ENCODE measurements at regions not wholly inside any gene's neighbourhood (a gene's known extent, or its start where the extent isn't known, plus 50 kb on each side); places are given as distances from the start of the nearest gene placed in this dataset.

DNA sequence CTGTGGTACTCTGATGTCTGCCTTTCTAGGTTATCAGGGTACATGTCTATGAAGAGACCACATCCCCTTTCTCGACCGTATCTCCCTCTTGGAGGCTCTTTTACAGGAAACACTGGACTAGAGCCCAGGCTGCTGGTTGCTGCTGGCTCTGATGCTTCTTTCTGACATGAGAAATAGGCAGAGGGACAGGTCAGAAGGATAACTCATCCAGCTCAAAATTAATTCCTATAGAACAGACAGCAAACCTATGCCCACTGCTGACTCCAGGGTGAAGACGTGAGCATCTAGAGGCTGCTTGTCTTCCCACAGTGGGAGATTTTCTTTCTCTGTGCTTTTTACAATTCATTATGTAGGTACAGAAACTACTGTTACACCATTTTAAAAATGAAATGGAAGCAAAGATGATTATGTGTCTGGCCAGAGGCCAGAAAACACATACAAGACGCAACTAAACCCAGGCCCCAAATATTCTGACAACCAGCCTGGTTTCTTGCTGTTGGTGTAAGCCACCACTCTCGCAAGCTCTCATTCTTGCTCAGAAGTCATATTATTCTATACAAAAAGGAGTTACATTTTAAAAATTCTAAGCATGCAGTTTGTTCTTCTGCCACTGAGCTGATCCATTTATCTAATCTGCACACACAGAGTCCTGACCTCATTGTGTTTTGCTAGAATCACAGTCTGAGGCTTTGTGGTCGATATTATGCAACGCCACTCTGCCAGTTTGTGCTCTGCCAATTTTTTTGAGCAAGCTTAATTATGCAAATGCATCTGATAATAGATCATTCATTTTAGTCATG lies 424.3 kb downstream of the KIF20B start:
- H3K27ac ChIP-seq = no peak overlapping the region
- DNase-seq = no peak
- intact Hi-C loops (cut with DNase I) = no loop called here
- H3K4me3 ChIP-seq = no peak overlapping the region
- no peaks in the 10 kb centered on the region for H3K27me3 ChIP-seq
- H3K36me3 ChIP-seq = no peaks in the 10 kb centered on the region
- H3K9me3 ChIP-seq = no peaks in the 10 kb centered on the region
- no peak for TF ChIP-seq CTCF (IDR thresholded peaks at IDR 0.05)
- no peak for TF ChIP-seq POLR2A (IDR thresholded peaks at IDR 0.05)
- WGBS, 2 donors = 46 to 51% methylated on average over 7 of the region's 7 CpGs
- H3K4me1 ChIP-seq = no peaks in the 10 kb centered on the region

DNA sequence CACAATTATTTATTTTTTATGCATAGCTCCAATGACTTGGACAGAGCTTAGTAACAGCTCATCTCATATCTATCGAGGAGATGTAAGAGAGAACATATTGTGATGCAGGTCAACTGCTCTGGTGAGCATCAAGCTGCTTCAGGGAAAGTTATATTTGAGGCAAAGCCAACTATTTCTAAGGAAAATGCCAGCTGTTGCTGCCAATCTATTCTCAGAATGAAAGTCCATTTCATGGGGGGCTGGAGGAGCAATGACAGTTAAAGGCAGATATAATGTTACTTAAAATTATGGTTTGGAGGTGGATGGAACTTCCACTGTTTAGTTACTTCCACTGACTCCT lies 424.8 kb downstream of the KIF20B start:
- TF ChIP-seq CTCF (IDR thresholded peaks at IDR 0.05) (no peak), POLR2A (IDR thresholded peaks at IDR 0.05) (no peak)
- no peaks in the 10 kb centered on the region for H3K27me3 ChIP-seq
- no peaks in the 10 kb centered on the region for H3K36me3 ChIP-seq
- WGBS, 2 donors = 50 to 54% methylated on average over 1 of the region's 1 CpG
- H3K4me3 ChIP-seq = no peak overlapping the region
- no peaks in the 10 kb centered on the region for H3K9me3 ChIP-seq
- intact Hi-C loops (cut with DNase I) = no loop called here
- H3K27ac ChIP-seq = no peak overlapping the region
- no peaks in the 10 kb centered on the region for H3K4me1 ChIP-seq
- no peak for DNase-seq

- TF ChIP-seq POLR2A (IDR thresholded peaks at IDR 0.05) = no peak
- TF ChIP-seq CTCF (IDR thresholded peaks at IDR 0.05) = no peak
- Histone ChIP-seq H3K27ac (no peak overlapping the region), H3K9me3 (peaks cover 0 to 14% (median 6%) of the 10 kb centered on the region in 3 donors), H3K4me1 (no peaks in the 10 kb centered on the region), H3K27me3 (no peaks in the 10 kb centered on the region), H3K4me3 (no peak overlapping the region), H3K36me3 (no peaks in the 10 kb centered on the region)
- 81 to 91% methylated on average over 2 of the region's 2 CpGs for WGBS, 2 donors
- no peak for DNase-seq
- intact Hi-C loops (cut with DNase I) = no loop called here
Measured at GRCh38 chr10:90130321-90131086, 429.1 kb downstream of the KIF20B start.

DNA sequence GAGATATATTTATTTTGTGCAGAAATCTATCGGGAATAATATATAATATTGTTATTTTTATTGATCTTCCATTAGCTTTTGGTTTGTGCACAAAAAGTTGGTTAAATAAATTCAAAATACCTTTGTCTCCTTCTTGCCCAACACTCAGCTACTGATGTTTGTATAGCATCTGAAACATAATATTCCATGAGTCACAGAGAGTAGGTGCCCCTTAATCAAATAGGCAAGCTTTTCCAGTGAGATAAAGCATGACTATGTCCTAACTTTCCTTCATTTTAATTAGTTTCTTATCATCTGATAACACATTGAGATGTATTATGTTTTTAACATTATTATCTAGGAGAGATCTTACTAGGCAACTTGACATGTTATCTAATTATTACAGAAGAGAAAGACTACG lies 432.2 kb downstream of the KIF20B start:
- no peak overlapping the region for H3K4me3 ChIP-seq
- intact Hi-C loops (cut with DNase I) = no loop called here
- H3K27me3 ChIP-seq = no peaks in the 10 kb centered on the region
- 87 to 92% methylated on average over 2 of the region's 2 CpGs for WGBS, 2 donors
- peaks cover 0 to 45% (median 36%) of the 10 kb centered on the region in 3 donors for H3K9me3 ChIP-seq
- TF ChIP-seq CTCF (IDR thresholded peaks at IDR 0.05) (no peak), POLR2A (IDR thresholded peaks at IDR 0.05) (no peak)
- H3K27ac ChIP-seq = no peak overlapping the region
- no peaks in the 10 kb centered on the region for H3K4me1 ChIP-seq
- no peak for DNase-seq
- H3K36me3 ChIP-seq = no peaks in the 10 kb centered on the region

DNA sequence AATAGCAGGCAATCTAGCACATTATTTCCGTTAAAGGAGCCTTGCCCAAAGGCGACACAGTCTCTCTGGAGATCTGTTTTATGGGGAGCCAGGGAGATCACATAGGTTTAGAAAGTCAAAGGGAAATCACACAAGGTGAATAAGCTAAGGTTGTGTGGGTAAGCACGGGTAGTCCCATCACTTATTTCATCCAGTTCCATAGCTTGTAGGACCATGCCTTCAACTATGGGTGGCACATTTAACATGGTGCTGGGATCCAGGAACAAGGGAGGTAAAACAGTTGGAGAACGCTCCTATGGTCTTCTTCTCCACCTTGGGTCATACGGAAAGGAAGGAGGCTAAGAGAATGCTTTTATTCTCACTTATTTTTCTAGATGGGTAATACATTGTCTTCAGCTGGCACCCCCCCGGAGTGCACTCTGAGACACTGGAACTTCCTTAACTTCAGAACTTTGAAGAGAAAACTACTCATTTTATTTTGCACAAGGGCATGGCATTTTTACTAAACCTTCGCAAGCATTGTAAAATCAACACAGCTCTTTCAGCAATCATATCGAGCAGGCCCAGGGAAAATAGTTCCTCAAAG lies 435.4 kb downstream of the KIF20B start:
- Histone ChIP-seq H3K4me1 (no peaks in the 10 kb centered on the region), H3K36me3 (no peaks in the 10 kb centered on the region), H3K27me3 (no peaks in the 10 kb centered on the region), H3K4me3 (no peak overlapping the region), H3K9me3 (peaks cover 0 to 60% (median 36%) of the 10 kb centered on the region in 3 donors), H3K27ac (no peak overlapping the region)
- TF ChIP-seq CTCF (IDR thresholded peaks at IDR 0.05) (no peak), POLR2A (IDR thresholded peaks at IDR 0.05) (no peak)
- no peak for DNase-seq
- 71 to 80% methylated on average over 8 of the region's 8 CpGs for WGBS, 2 donors
- intact Hi-C loops (cut with DNase I) = no loop called here
